GM12865 (cell line): ENCODE measurements at regions not wholly inside any gene's neighbourhood (a gene's known extent, or its start where the extent isn't known, plus 50 kb on each side); places are given as distances from the start of the nearest gene placed in this dataset.

ENCODE experiments used
- DNase-seq: peaks from one replicate; pipeline ENCODE4 v3.0.0; 2010; ENCODE audit warnings: low read depth
- H3K4me3 ChIP-seq: 2 replicates; pipeline ENCODE4 v1.5.1; 2011; ENCODE audit warnings: mild to moderate bottlenecking, low read depth, low read length, control low read depth
- TF ChIP-seq, protein P1 (sequence below): IDR thresholded peaks from 2 replicates; pipeline ENCODE4 v1.5.1; 2011; ENCODE audit warnings: low read length, control low read depth, low read depth, inconsistent platforms; ENCODE audit not compliant: insufficient read depth; ENCODE audit errors: missing control alignments

DNA sequence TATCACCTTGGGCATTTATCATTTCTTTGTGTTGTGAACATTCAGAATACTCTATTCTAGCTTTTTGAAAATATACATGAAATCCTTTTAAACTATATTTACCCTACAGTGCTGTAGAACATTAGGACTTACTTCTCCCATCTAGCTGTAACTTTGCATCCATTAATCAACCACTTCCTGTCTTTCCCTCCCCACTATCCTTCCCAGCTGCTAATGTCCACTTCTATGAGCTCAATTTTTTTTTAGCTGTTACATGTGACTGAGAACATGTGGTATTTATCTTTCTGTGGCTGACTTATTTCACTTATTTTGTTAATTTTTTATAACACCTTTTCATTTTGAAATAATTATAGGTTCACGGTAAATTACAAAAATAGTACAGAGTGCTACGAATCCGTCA lies 136.0 kb downstream of the LMNTD1 start:
- TF ChIP-seq, protein P1, sequence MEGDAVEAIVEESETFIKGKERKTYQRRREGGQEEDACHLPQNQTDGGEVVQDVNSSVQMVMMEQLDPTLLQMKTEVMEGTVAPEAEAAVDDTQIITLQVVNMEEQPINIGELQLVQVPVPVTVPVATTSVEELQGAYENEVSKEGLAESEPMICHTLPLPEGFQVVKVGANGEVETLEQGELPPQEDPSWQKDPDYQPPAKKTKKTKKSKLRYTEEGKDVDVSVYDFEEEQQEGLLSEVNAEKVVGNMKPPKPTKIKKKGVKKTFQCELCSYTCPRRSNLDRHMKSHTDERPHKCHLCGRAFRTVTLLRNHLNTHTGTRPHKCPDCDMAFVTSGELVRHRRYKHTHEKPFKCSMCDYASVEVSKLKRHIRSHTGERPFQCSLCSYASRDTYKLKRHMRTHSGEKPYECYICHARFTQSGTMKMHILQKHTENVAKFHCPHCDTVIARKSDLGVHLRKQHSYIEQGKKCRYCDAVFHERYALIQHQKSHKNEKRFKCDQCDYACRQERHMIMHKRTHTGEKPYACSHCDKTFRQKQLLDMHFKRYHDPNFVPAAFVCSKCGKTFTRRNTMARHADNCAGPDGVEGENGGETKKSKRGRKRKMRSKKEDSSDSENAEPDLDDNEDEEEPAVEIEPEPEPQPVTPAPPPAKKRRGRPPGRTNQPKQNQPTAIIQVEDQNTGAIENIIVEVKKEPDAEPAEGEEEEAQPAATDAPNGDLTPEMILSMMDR, result no peak
- DNase-seq, result no peak
- no peak overlapping the region for H3K4me3 ChIP-seq

DNA sequence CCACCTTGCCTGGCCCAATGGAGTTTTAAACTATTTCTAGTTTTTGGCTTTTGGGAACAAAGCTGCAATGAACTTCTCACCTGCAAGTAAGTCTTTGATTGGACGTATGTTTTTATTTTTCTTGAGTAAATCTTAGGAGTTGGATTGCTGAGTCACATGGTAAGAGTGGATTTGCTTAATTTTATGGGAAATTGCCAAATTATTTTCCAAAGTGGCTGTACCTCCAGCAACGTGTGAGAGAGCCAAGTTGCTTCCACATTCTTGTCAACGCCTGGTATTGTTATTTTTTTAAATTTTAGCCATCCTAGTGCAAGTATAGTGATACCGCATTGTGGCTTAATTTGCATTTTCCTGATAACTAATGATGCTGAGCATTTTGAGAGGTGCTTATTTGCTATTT lies 136.6 kb downstream of the LMNTD1 start:
- no peak for DNase-seq
- H3K4me3 ChIP-seq, result no peak overlapping the region
- TF ChIP-seq, protein P1, result no peak

DNA sequence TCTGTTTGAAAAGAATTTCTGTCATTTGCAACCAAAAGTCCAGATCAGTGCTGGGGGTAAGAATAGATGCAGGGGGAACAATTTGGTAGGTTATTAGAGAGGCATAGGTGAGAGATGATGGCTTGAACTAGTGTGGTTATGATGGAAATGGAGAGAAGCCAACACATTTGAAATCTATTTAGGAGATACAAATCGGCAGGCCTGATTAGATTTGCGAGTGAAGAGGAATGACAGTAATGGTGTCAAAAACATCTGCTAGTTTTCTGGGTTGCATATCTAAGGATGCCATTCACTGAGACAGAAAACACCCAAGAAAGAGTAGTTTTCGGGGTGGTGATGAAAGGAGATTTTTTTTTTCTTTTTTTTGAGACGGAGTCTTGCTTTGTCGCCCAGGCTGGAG lies 138.1 kb downstream of the LMNTD1 start:
- DNase-seq, result no peak
- no peak overlapping the region for H3K4me3 ChIP-seq
- TF ChIP-seq, protein P1, result no peak

DNA sequence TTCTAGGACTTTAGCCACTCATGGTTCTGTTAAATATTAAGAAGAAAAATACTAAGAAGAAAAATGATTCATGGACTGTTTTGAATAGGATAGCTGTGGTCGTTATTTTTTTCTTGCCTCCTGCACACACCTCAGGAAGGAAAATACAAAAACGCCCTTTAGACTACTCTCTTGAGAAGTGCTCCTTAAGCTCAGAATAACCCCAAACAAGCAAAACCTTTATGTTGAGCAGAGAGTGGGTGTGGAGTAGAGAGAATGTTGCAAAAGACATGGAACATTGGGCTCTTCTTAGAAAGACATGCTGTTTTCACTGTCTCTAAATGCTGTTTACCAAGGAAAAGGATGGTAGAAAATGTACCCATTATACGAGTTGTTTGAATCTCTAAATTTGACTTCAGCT lies 140.3 kb downstream of the LMNTD1 start:
- no peak for DNase-seq
- no peak overlapping the region for H3K4me3 ChIP-seq
- TF ChIP-seq, protein P1, result no peak

DNA sequence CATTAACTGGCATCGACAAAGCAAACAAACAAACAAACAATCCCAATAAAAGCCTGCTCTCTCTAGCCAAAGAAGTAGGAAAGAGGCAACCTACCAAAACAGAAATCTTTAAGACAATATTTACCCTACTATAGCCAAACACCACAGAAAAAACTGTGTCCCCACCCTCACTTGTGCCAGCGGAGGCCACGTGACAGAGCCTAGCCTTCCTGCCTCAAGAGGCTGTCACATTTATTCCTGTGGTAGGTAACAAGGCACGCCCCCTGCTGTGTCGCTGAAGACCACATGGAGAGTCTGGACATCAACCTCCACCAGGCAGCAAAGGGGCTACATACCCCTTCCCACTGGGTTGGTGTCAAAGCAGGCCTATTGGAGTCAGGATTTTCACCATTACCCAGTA lies 148.1 kb downstream of the LMNTD1 start:
- TF ChIP-seq, protein P1, result no peak
- no peak overlapping the region for H3K4me3 ChIP-seq
- no peak for DNase-seq

DNA sequence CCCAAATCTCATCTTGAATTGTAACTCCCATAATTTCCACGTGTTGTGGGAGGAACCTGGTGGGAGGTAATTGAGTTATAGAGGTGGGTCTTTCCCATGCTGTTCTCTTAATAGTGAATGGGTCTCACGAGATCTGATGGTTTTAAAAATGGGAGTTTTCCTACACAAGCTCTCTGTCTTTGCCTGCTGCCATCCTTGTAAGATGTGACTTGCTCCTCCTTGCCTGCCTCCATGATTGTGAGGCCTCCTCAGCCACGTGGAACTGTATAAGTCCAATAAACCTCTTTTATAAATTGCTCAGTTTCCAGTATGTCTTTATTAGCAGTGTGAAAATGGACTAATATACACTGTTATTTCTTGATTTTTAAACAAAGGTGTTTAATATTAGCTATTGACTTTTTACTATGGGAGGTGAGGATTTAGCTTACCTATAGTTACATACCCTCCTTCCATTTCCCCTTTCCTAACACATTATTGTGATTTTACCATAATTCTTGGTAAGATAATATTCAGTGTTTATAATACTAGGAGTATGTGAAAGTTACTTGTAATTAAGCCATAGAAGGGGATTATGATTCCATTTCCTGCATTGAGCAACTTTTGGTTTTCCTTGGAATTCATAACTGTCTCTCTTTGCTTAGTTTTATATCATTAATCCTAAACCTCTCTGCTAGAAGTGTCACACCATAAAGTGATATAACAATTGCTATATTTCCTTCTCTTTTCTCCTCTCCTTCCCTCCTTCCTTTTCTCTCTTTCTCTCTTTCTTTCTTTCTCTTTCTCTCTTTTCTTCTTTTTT lies 151.0 kb upstream of the KRAS start:
- no peak for DNase-seq
- TF ChIP-seq, protein P1, result no peak
- H3K4me3 ChIP-seq, result no peak overlapping the region

DNA sequence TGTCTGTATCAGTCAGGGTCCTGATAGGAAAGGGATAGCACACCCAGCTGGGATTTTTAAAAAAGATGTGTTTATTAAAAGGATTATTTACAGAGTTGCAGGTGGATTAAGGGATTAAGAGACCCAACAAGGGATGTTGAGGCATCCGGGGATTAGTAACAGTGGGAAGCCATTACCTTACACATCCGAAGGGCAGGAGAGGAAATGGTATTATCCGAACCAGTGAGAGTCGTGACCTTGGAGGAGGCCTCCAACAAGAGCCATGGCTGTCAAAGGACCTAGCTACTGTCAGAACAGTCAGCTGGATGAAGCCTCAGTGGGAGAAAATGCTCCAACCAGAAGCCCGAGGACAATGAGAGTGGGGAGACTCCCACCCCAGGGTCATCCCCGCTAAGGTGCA lies 146.3 kb upstream of the KRAS start:
- TF ChIP-seq, protein P1, result no peak
- H3K4me3 ChIP-seq, result no peak overlapping the region
- no peak for DNase-seq
